Activated naive CD8-positive, alpha-beta T cell (primary cell): ENCODE measurements at regions not wholly inside any gene's neighbourhood (a gene's known extent, or its start where the extent isn't known, plus 50 kb on each side); places are given as distances from the start of the nearest gene placed in this dataset.

Experiments used
- H3K27ac Mint-ChIP-seq: one replicate; pipeline ENCODE4 v1.8.0; 2021; ENCODE audit warnings: mixed read lengths
- H3K27me3 Mint-ChIP-seq: one replicate; pipeline ENCODE4 v1.8.0; 2021; ENCODE audit warnings: mixed read lengths
- H3K36me3 Mint-ChIP-seq: one replicate; pipeline ENCODE4 v1.8.0; 2021; ENCODE audit warnings: mixed read lengths
- H3K4me1 Mint-ChIP-seq: one replicate; pipeline ENCODE4 v1.8.0; 2021; ENCODE audit warnings: low read depth, mixed read lengths
- H3K4me3 Mint-ChIP-seq: one replicate; pipeline ENCODE4 v1.8.0; 2021; ENCODE audit warnings: mild to moderate bottlenecking, mixed read lengths
- H3K9me3 Mint-ChIP-seq: one replicate; pipeline ENCODE4 v1.8.0; 2021; ENCODE audit warnings: low read depth, mixed read lengths

DNA sequence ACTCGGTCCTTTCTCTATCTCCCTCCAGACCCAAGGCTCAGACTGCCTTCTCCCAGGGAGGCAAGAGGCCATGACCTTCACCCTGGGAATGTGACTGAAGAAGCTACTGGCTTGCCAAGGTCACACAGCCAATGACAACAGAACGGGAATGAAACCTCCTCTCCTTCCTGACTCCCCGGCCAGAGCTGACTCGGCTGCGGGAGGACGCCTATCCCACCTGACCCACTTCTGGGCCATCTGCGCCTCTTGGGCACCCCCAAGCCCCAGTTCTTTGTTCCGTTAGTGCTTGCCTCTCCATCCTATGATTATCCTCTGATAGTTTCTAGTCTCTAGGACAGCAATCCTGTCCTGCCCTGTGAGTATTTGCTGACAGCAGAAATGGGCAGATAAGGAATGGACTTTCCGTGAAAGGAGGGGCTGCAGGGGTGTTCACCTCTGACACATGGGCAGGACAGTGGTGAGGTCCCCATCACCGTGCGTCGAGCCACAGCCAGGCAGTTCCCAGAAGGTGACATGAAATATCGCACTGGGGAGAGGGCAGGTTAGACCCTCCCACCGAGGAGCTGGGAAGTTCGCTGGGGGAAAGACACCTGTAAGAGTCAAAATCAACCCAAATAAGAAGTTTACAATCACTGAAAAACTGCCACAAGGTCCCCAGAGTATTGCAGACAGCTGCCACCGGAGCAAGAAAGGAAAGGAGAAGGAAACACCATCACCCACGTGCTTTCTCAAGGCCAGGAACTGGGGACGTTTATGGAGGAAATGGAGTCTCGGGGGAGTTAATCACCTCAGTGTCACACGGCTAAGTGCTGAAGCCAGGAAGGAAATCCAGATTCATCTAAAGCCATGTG is 63.0 kb downstream of the INSIG1 start:
- H3K27ac Mint-ChIP-seq: no peak overlapping the region
- H3K36me3 Mint-ChIP-seq: no peaks in the 10 kb centered on the region
- peaks cover 13% of the 10 kb centered on the region for H3K27me3 Mint-ChIP-seq
- no peak overlapping the region for H3K4me3 Mint-ChIP-seq
- H3K9me3 Mint-ChIP-seq: no peaks in the 10 kb centered on the region
- no peaks in the 10 kb centered on the region for H3K4me1 Mint-ChIP-seq

DNA sequence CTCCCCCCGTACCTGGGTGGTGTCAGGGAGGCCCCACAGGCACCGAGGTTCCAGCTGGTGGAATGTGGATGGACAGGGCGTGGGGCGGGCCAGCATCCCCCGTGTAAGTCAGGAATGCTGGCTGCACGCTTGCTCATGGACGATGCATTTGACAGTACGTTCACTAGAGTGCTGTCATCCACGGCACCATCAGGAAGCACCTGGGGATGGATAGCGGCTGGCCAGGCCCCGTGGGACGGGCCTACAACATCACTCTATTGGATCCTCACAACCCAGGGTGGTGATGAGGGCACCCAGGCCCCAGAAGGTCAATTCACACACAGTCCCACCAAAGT is 63.6 kb downstream of the INSIG1 start:
- H3K4me3 Mint-ChIP-seq: no peak overlapping the region
- H3K36me3 Mint-ChIP-seq: no peaks in the 10 kb centered on the region
- H3K4me1 Mint-ChIP-seq: no peaks in the 10 kb centered on the region
- no peak overlapping the region for H3K27ac Mint-ChIP-seq
- no peaks in the 10 kb centered on the region for H3K9me3 Mint-ChIP-seq
- peaks cover 13% of the 10 kb centered on the region for H3K27me3 Mint-ChIP-seq

GRCh38 chr7:155361947-155362346 is 64.3 kb downstream of the INSIG1 start:
- Mint-ChIP-seq H3K27me3 (peaks cover 13% of the 10 kb centered on the region), H3K27ac (no peak overlapping the region), H3K9me3 (no peaks in the 10 kb centered on the region), H3K4me3 (no peak overlapping the region), H3K36me3 (no peaks in the 10 kb centered on the region), H3K4me1 (no peaks in the 10 kb centered on the region)

DNA sequence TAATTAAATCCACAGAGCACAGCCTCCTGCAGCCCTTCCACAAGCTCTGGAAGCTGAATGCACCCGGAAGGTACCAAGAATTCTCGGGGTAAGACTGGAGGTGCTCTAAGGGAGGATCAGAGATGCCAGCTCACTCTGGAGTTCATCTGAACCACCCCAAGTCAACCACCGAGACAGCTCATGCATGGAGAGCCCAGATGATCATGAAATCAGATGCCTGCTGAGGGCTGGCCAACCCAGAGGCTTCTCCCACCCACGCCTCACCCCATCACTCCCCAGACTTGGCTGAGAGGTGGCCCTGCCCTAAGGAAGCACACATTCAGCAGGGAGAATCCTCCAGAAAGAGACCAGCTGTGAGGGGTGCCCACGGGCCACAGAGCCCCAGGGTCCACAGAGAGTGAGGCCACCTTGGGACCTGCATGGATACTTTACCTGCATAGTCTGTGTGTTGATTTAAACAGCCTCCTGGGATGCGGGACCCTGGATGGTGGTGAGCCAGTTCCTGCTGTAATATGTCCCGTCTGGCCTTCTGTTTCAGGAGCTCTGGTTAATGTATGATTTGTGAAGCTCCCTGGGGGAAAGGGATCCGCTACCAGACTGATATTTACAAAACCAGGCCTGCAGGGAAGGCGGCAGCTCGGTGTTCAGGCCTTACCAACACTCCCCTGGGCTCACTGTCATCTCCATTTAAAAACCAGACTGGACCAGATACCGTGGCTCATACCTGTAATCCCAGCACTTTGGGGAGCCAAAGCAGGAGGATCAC is 64.9 kb downstream of the INSIG1 start:
- Mint-ChIP-seq H3K9me3 (no peaks in the 10 kb centered on the region), H3K4me1 (no peaks in the 10 kb centered on the region), H3K36me3 (no peaks in the 10 kb centered on the region), H3K4me3 (no peak overlapping the region), H3K27ac (no peak overlapping the region), H3K27me3 (peaks cover 13% of the 10 kb centered on the region)

- no peak overlapping the region for H3K4me3 Mint-ChIP-seq
- H3K36me3 Mint-ChIP-seq: no peaks in the 10 kb centered on the region
- no peak overlapping the region for H3K27ac Mint-ChIP-seq
- peaks cover 11% of the 10 kb centered on the region for H3K27me3 Mint-ChIP-seq
- H3K9me3 Mint-ChIP-seq: no peaks in the 10 kb centered on the region
- H3K4me1 Mint-ChIP-seq: no peaks in the 10 kb centered on the region
Observed at GRCh38 chr7:155363146-155363539, 65.5 kb downstream of the INSIG1 start.

DNA sequence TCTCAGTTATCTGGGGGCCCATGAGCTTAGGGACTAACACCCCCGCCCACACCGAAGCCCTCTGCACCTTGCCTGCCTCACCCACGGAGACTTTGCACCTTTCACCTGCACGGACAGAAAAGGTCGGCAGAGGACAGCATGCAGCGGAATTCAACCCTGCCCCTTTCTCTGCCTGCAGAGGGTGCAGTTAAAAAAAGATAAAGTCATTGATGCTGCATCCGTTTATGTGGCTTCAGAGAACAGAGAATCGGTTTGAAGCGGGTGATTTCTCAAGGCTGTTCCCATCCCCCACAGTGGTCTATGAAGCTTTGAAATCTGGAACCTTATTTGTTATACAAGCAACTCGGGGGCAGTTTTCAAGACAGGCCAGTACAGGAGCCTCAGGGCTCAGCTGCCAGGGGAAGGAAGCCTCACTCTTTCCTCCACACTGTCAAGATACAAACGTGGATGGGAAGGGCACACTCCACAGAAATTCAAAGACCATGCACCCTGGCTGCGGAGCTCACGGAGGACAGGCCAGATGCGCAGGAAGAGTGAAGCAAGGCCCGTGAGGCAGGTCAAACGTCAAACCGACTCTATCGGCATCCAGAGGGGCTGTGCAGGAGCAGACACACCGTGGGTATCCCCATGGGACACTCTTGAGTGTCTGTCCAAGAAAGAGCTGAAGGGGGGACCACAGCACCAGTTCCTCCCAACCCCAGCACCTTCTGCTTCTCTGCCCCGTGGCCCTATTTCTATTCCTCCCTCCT is 66.3 kb downstream of the INSIG1 start:
- Mint-ChIP-seq H3K27ac (no peak overlapping the region), H3K27me3 (peaks cover 14% of the 10 kb centered on the region), H3K9me3 (no peaks in the 10 kb centered on the region), H3K4me1 (no peaks in the 10 kb centered on the region), H3K4me3 (no peak overlapping the region), H3K36me3 (no peaks in the 10 kb centered on the region)

GRCh38 chr7:155365146-155365874 is 67.6 kb downstream of the INSIG1 start:
- Mint-ChIP-seq H3K36me3 (no peaks in the 10 kb centered on the region), H3K27ac (no peak overlapping the region), H3K4me3 (no peak overlapping the region), H3K9me3 (no peaks in the 10 kb centered on the region), H3K27me3 (peaks cover 19% of the 10 kb centered on the region), H3K4me1 (no peaks in the 10 kb centered on the region)

DNA sequence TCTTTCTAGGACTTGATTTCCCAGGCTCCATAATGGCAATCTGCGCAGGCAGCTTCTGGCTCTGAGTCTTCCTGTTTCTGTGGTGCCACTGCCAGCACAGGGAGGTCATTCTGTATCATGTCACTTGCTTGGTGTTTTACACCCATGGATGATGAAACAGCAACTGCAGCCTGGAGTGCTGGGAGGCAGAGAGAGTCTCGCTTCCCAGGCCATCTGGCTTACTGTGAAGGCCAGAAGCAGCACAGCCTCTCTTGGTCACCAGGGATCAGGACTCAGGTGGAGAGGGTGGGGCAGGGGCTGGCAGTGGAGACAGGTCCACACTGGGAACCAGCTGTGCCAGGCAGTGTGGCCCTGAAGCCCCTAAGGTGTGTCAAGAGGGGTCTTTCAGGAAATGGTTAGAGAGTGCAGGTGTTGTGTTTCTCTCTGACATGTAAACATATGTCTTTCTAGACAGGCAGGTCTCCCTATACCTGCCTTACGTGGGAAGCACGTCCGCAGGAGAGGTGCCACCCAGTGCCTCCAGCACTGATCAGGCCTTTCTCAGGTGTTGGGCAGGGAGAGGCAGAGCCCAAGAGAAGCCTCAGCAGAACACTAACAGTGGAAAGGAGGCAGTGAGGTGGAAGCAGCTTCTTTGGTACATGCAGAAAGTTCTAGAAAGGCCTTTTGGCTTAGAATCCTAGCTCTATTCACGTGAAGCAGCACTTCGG is 71.4 kb downstream of the INSIG1 start:
- no peak overlapping the region for H3K4me3 Mint-ChIP-seq
- H3K4me1 Mint-ChIP-seq: peaks cover 12% of the 10 kb centered on the region
- no peak overlapping the region for H3K27ac Mint-ChIP-seq
- H3K27me3 Mint-ChIP-seq: peaks cover 30% of the 10 kb centered on the region
- no peaks in the 10 kb centered on the region for H3K36me3 Mint-ChIP-seq
- H3K9me3 Mint-ChIP-seq: no peaks in the 10 kb centered on the region

DNA sequence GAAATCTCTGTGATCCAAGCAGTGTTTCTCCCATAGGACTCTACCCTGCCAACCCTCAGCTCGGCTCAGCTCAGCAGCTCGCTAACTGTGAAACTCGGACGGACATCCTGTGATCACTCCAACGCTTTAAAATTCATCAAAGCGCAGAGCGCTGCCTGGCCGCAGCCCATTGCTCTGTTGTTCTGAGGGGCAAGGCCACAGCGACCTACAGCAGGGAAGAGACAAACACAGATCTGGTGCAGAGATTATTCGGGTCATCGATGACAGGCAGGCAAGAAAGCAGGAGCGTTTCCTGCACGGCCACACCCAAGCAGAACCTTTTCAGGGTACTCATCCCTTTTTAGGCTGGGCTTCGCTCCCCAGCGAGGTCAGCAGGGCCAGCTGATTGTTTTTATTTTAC is 72.1 kb downstream of the INSIG1 start:
- H3K4me3 Mint-ChIP-seq: no peak overlapping the region

DNA sequence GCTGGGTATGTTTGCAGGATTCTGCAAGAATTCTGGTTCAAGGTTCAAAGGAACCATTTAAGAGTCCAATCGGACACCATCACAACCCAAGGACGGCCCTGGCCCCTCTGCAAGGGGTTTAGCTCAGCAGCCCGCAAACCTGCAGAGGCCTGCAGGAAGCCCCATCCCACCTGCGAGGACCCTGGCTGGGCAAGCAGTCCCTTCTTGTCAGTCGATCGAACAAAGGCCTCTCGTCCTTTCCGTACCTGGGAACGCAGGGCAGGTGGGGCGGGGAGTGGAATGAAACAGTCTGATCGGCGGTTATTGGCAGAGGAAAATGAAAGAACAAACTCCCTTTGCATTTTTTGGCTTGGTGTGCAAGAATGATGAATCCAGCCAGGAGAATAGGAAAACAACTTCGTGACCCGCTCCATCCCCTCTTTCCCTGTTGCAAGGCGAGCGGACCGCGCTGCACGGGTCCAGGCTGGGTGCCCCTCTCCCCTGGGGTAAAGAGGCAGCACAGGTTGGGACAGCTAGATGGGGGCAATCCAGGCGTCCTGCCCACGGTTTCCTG is 73.7 kb downstream of the INSIG1 start:
- H3K9me3 Mint-ChIP-seq: no peaks in the 10 kb centered on the region
- H3K27me3 Mint-ChIP-seq: peaks cover 43% of the 10 kb centered on the region
- H3K4me3 Mint-ChIP-seq: no peak overlapping the region
- no peak overlapping the region for H3K27ac Mint-ChIP-seq
- no peaks in the 10 kb centered on the region for H3K36me3 Mint-ChIP-seq
- H3K4me1 Mint-ChIP-seq: peaks cover 31% of the 10 kb centered on the region

More for the DNA sequence above, 72.1 kb downstream of the INSIG1 start:
- peaks cover 14% of the 10 kb centered on the region for H3K4me1 Mint-ChIP-seq
- no peaks in the 10 kb centered on the region for H3K36me3 Mint-ChIP-seq
- no peak overlapping the region for H3K27ac Mint-ChIP-seq
- peaks cover 32% of the 10 kb centered on the region for H3K27me3 Mint-ChIP-seq
- H3K9me3 Mint-ChIP-seq: no peaks in the 10 kb centered on the region

DNA sequence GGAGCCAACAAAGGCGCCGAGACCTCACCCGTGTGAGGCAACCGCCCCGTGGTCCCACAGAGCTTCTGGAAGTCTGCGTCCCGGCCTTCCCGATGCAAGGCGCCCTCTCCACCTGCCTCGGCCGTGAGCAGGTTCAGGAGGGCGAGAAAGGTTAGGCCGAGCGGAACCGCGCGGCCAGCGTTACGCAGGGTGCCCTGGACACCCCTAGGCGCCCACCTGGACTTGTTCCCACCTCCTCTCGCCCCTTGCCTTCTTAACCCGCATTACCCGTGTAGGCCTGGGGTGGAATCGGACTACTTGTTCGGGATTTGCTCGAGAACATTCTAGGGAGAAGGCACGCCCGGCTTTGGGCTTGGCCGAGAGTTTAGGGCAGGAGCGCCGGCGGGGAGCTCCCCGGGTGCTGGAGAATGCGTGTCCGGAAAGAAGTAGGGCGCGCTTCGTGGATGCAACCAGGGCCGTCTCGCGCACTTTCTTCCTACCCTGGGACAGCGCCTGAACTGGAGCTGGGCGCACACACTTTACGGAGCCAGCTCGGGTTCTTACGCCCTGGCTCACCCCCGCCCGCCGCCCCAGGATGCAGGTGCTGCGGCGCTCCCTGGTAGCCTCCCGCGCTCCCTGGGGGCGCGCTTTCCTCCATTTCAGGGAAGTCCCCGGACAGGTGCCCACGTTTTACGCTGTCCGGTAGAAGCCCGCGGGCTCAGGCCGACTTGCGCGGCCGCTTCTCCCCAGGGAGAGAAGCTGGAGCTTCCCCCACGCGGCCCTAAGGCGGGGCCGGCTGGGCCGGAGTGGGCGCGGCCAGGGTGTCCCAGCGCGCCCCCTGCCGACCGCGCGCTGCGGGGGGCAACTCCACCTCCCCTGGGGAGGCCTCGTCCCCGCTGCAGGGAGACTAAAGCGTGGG is 74.5 kb downstream of the INSIG1 start:
- Mint-ChIP-seq H3K4me3 (no peak overlapping the region), H3K4me1 (peaks cover 32% of the 10 kb centered on the region), H3K27me3 (peaks cover 48% of the 10 kb centered on the region), H3K9me3 (no peaks in the 10 kb centered on the region), H3K36me3 (no peaks in the 10 kb centered on the region), H3K27ac (no peak overlapping the region)

DNA sequence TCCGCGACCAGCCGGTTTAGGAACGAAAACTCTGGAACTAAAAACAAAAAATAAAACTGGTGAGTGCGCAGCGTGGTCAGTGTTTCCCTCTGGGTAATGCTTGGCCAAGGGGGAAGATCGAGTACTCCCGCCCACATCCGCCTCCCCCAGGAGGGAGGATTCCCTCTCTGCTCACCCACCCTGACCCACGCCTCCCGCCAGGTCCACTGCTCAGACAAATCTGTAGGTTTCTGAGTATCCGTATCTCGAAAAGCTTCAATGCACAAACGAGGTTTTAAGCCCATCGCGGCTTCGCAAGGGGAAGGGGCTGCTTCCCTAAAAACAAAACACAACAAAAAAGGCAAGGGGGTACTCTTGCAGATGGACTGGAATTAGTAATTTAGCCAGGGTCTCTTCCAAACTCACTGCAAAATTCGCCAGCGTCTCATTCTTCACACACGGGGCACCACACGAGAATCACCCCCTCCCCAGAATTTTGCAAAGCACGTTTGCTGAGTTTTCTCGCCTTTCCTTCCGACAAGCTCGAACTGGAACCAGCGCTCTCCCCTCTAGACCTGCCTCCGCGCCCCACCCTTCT is 75.2 kb downstream of the INSIG1 start:
- Mint-ChIP-seq H3K4me1 (peaks cover 32% of the 10 kb centered on the region), H3K9me3 (no peaks in the 10 kb centered on the region), H3K36me3 (no peaks in the 10 kb centered on the region), H3K27me3 (peaks cover 52% of the 10 kb centered on the region), H3K27ac (no peak overlapping the region), H3K4me3 (peak overlapping the region; percentile 72)
